GM18499 (cell line): ENCODE measurements at regions not wholly inside any gene's neighbourhood (a gene's known extent, or its start where the extent isn't known, plus 50 kb on each side); places are given as distances from the start of the nearest gene placed in this dataset.

Experiments
- ATAC-seq: cut with Tn5 transposase; IDR thresholded peaks from one replicate; pipeline ENCODE4 v1.9.1; 2021; ENCODE audit warnings: moderate number of reproducible peaks; ENCODE audit not compliant: insufficient read depth, unreplicated experiment

DNA sequence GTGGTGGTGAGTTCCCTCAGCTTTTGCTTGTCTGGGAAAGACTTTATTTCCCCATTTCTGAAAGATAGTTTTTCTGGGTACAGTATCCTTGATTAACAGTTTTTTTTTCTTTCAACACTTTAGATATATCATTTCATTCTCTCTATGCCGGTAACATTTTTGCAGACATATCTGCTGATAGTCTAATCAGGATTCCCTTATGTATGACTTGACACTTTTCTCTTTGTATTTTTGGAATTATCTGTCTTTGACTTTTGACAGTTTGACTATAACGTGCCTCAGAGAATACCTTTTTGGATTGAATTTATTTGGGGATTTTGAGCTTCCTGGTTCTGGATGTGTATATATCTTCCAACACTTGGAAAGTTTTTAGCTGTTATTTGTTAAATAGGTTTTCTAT, 234.8 kb upstream of the PRICKLE1 start:
- no peak for ATAC-seq

DNA sequence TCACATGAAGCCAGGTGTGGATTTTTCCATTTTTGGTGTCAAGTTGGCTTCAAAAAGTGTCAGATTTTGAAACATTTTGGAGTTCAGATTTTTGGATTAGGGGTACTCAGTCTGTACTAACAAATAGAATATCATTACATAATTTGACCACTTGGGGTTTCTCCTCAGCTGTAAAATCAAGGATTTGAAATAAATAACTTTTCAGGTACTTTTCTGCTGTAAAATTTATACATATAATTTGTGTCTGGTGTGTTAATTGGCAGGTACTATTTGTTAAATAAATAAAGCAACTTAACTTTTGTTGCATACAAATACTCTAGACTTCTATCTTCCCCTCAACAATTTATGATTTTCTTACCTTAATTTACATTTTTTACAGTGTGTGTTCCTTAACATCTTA, 234.1 kb upstream of the PRICKLE1 start:
- ATAC-seq: no peak

DNA sequence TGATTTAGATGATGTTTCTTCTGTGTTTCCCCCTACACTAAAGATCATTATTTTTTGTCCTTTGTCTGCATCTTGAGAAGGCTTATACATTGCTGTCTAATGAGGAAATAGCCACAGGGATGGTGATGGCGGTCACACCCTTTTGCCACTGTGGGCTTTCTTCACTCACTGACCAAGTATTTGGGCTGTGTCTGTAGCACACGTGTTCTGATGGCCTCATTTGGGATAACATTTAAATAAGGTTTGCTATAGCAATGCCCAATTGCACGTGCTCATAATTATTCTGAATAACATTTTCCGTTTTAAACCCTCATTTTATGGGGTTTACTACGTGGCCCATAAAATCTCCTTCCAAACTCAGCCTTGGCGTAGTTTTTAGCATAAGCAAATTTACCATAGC, 230.3 kb upstream of the PRICKLE1 start:
- ATAC-seq: no peak

DNA sequence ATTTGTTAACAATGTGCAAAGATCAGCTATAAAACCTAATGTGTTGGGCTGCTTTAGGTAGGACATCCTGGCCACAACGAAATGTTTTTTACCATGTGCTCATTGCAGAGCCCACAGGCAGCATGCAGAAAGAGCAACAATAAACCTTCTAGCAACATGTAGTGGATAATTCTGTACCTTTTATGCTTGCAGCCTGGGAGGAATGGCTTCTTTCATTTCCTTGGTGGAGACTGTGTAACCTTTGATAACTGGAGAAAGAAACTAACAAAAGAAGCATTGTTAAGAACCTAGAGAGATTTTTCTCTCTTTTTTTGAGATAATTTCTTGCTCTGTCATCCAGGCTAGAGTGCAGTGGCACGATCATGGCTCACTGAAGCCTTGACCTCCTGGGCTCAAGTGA, 225.5 kb upstream of the PRICKLE1 start:
- ATAC-seq: no peak

DNA sequence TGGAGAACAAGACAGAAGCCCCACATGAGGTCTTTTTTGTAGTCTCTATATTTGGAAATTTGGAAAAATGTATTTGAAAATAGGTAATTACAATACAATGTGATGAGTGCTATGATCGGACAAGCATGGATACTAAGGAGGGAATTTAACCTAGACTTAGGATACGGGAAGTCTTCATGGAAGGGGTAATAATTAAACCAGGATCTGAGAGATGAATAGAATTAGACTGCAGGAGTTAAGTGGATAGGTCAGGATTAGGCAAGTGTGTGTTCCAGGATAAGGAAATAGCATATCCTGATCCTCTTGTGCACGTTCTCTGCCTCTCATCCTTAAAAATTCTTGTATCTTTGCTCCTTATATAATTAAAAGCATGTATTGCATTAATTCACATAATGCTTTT, 223.3 kb upstream of the PRICKLE1 start:
- ATAC-seq: no peak

DNA sequence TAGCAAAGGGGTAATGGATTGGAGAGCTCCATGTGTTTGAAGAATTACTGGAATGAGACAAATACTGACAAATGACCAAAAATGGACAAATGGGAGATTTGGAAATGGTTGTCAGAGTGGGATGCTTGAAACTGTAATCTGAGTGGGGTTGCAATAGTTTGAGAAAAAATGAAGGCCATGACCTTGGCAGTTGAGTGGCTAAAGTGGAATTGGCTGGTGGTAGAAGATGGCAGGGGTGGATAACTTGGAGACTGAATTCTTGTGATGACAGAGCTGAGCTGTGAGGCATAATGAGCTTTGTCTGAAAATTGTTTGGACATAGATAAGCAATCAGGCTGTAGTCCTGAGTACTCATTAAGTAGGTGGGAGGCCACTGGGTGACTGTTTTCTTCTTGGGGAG, 222.5 kb upstream of the PRICKLE1 start:
- no peak for ATAC-seq

DNA sequence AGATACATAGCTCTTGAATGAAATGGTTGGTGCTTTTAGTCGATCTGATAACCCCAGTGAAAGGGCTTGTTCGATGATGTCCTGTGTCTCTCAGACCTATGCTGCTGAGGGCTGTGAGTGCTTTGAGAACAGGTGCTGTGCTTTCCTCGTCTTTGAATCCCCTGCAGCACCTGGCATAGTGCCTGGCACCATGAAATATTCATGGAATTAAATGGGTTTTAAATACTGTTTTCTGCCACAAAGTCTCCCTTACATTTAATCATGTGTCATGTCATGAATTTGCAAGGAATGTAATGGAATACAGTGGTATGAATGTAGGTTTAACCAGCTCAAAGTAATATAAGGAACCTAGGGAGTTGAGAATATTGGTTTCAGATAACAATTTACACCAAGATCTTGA, 220.5 kb upstream of the PRICKLE1 start:
- no peak for ATAC-seq

DNA sequence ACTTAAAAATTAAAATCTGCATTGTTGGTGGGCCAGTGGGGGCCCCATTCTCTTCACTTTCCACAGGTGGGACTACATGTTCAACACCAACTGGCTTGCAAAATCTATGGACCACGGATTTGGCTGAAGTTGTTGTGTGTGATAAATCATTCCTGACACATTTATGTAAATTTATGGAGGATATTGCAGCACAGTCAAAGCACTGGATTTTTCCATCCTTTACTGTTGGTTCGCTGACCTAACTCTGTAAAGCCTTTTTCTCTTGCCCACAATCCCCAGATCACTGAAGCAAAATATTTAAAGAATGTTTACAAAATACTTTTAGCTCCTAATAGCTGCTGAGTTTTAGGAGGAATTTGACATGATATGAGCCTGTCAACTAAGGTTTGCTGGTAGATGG, 219.7 kb upstream of the PRICKLE1 start:
- ATAC-seq: no peak

DNA sequence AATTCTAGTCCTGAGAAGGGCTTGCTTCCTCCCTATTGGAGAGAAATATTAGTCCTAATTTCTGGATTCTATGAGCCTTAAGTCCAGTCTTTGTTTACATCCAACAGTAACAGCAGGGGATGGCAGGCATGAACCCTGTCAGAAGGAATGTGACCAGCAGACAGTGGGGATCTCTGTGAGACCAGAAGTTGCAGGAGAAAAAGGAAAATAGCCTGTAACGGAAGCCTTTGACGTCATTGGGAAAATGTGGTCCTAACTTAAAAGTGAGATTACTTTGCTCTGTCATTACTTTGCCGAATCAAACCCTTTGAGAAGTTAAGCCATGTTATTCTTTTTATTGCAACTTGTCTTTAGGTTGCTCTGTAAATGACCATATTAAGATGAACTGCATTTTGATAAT, 218.2 kb upstream of the PRICKLE1 start:
- no peak for ATAC-seq

DNA sequence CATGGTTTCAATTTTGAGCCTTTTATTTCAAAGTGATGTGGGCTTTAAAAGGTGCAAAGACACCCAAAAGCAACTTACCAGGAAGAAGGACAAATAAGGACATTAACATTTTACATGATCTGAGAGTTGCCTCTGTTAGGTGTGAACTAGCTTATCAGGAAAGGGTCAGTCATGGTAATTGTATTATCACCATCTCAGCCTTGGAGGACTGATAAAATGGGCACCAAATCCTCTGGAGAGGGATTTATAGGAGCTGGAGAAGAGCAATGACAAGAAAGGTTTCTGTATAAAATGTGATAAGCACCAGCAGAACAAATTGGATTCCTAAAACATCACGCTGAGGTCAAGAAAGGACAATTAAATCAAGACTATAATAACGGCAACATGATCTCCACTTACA, 217.7 kb upstream of the PRICKLE1 start:
- ATAC-seq: no peak

DNA sequence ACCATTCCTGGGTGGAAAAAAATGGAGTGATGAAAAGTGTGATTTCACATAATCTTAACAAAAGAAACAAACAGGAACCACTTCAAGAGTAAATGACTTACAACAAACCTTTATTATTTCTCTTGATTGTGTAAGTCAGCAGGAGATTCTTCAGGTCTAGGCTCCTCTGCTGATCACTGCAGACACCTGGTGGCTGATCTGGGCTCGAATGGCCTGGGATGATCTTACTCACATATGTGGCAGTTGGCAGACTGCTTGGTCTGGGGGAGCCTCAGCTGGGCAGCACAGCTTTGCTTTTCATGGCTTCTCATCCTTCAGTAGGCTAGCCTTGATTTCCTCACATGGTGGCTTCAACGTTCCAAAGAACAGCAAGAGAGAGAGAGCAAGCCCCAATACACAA, 215.4 kb upstream of the PRICKLE1 start:
- ATAC-seq: no peak

DNA sequence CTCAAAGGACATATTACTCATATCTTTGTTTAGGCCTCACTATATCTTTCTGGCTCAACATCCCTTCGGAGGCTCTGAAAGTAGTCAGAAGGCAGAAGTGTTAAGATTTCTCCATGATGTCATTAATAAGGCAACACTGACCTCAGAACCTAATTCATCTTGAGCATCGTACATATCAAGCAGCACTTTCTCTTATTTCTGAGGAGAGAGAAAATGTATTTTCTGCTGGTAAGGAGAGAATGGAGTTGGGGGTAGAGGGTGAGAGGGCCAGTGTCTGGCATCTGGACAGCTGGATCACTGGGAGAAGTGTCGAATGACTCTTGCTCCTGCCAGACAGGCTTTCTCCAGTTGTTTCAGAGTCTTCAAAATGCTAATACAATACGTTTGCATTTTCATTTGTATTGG, 213.2 kb upstream of the PRICKLE1 start:
- no peak for ATAC-seq

DNA sequence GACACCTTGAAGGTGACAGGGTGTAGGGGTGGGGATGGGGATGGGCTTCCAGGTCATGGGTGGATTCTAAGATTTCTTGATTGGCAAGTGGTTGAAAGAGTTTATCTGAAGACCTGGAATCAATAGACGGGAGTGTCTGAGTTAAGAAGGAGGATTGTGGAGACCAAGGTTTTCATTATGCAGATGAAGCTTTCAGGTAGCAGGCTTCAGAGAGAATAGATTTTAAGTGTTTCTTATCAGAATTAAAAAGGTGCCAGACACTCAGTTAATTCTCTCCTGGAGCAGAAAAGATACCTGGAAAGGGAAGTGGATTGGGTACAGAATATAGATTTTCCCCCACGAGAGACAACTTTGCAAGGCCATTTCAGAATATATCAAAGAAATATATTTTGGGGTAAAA, 211.7 kb upstream of the PRICKLE1 start:
- no peak for ATAC-seq

DNA sequence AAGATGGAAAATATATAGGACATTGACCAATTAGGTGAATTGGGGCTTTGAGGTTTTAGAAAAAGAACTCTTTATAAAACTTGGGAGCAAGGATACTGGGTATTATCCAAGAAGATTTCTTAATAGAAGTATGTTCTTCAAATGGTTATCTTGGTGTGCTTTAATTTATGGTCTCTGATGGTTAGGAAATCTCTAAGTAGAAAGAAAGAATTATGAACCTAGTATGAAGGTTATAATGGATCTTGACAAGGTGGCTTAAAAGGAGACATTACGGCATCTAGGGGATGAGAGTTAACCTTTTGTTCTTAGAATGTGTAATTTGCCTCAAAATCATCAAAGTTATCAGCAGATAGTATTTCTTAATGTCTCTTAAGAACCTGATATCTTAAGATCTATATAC, 210.4 kb upstream of the PRICKLE1 start:
- no peak for ATAC-seq

DNA sequence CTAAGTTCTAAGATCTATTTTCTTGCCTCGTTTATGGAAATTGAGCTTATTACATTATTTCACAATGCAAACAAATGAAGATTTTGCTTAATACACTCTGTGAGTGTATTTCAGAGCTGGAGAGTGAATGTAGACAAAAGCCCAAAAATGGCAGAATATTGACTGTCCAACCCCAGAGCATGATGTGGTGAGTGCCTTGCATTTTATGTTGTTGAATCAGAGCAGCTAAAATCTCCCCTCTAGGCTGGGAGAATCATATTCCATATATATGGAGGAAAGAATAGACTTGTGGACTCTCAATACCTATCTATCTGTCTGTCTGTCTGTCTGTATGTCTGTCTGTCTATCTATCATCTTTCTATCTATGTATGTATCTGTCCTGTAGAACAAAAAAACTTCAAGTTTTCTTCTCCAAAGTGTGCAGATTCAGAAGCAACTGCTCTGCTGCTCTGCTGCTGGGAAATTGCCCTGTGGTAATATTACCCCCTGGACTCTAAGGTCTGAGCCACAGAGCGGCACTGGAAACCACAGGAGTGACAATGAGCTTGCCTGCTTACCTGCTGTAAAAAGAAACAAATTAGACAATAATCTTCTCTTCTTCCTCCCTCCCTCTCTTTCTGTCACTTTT, 209.4 kb upstream of the PRICKLE1 start:
- no peak for ATAC-seq

DNA sequence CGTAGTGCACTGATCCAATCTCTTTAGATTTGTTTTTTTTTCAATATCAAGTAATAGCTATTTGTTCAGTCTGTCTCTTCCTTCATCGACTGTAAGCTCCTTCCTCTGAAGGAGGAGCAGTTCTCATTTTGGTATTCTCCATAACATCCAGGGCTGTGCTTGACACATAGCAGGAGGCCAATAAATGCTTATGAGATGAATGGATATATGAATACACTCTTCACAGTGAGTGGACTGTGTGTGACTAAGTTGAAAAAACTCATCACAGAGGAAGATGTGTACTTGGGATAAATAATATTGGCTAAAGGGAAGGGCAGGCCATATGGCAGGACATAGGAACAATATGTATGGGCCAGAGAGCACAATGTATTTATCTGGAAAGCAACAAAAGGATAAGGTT, 205.3 kb upstream of the PRICKLE1 start:
- ATAC-seq: no peak

DNA sequence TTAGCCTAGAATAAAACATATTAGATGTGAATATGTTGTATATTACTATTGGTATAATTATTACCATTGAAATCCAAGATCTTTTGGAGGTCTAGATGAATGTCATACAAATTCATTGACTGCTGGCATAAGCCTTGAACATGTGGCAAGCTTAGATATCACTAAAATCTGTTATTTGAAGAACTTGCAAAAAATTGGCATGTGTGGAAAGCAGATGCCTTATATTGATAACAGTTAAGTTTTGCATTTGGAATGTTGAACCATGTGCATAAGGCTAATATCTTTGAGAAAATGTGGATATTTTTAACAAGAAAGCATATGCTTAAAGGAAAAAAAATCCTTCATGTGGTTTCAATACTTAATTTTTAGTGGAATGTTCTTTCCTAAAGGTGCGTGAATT, 203.6 kb upstream of the PRICKLE1 start:
- ATAC-seq: no peak

DNA sequence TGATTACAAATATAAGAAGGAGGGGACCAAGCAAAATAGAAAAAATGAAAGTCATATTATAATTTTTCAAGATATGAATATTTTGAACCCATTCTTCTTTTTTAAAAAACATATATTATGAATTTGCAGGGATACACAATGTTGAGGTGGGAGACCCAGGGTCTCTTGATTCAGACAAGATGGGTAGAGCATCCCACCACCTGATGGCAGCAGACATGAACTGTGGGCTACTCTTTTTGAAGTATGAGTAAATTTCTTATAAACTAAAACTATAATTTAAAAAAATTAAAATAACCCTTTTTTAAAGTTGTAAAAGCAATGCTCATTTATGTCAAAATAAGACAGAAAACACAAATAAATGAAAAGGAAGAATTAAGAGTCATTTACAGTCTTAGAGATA, 202.7 kb upstream of the PRICKLE1 start:
- ATAC-seq: no peak

DNA sequence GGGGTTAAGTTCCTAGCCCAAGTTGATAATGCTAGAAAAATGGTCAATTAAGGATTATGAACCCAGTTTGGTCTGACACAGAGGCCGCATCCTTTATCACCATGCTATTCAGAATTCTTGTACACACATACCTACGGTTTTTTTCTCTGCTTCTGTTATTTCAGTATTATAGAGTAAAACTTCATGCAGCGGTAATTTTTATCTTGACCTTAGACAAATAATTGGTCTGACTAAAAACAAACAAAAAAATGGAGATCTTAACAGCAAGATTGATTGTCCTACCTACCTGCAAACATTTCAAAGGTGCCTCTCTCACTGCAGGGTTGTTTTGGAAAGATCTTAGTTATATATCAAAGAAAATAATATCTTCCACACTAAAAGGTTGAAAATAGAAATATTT, 201.9 kb upstream of the PRICKLE1 start:
- ATAC-seq: no peak

DNA sequence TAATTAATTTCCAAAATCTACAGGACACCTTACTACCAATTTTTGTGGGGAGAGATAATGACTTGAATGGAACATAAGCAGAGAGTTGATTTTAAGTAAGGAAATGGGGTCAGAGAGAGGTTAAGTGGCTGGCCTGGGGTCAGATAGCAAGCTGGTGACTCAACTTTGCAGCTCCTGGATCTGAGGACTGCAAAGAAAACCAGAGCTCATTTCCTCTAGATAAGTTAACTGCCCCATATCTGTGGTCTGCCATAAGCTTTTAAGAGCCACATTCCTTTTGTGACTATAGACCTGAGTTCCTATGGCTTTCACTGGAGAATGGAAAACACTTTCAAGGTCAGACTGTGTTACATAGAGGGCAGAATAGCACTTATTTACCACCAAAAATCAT, 201.2 kb upstream of the PRICKLE1 start:
- no peak for ATAC-seq

DNA sequence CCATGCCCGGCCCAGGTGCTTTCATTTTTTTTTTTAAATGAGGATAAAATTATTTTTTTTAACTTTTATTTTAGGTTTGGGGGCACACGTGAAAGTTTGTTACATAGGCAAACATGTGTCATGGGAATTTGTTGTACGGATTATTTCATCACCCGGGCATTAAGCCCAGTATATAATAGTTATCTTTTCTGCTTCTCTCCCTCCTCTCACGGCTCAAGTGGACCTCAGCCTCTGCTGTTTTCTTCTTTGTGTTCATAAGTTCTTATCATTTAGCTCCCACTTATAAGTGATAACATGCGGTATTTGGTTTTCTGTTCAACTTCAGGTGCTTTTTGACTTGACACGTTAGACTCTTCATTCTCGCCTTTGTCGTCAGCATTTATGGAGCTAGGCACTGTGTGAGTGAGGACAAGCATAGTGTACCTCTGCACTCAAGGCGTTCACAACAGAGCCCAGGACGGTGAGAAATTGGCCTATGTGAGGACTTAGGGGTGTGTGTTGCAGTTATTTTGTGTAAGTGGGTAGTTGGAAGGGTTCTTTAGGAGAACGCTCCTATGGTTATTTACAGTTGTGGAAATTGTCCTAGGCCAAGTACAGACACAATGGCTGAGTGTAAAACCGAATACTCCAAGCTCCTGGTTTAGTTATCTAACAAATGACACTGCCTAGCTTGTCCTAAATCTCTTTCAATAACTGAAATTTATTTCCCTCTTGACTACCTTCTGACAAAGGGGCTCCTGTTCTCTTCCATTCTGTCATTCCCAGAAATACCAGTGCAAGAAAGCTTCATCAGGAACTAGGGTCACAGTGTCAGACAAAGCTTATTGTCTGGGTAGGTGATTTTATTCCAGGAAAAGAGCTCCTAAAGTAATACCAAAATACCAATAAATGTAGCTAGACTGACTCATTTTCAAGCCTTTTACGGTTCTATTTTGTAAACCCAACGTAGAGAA, 200.5 kb upstream of the PRICKLE1 start:
- ATAC-seq: no peak
